ENCODE measurements at regions not wholly inside any gene's neighbourhood (a gene's known extent, or its start where the extent isn't known, plus 50 kb on each side); places are given as distances from the start of the nearest gene placed in this dataset.

- TF ChIP-seq CTCF (IDR thresholded peaks at IDR 0.05) (no peak), POLR2AphosphoS5 (IDR thresholded peaks at IDR 0.05; ENCODE audit: low read depth, low read length) (no peak), REST (IDR thresholded peaks at IDR 0.05; ENCODE audit: insufficient read depth in 1 of 2, low read depth in 2 of 2, low read length in 1 of 2) (no peak)
Measured at GRCh38 chrX:16435399-16435986, 214.5 kb upstream of the S100G start.
